Stimulated activated CD4-positive, alpha-beta T cell treated with anti-CD3 and anti-CD28 coated beads, Interleukin-1b, Interleukin-23, amount 100 ng/mL, for 1 hour (primary cell): ENCODE measurements at regions not wholly inside any gene's neighbourhood (a gene's known extent, or its start where the extent isn't known, plus 50 kb on each side); places are given as distances from the start of the nearest gene placed in this dataset.
"Not testable (repeated sequence)": the region's sequence is repeated elsewhere in the genome, so short reads cannot be mapped to it uniquely, and the experiment has no call there.

Experiments used
- DNase-seq, 2 donors: peaks; one replicate each; pipeline ENCODE4 v3.0.0-alpha.2; 2020; ENCODE audit warnings: low read depth in 2 of 2

DNA sequence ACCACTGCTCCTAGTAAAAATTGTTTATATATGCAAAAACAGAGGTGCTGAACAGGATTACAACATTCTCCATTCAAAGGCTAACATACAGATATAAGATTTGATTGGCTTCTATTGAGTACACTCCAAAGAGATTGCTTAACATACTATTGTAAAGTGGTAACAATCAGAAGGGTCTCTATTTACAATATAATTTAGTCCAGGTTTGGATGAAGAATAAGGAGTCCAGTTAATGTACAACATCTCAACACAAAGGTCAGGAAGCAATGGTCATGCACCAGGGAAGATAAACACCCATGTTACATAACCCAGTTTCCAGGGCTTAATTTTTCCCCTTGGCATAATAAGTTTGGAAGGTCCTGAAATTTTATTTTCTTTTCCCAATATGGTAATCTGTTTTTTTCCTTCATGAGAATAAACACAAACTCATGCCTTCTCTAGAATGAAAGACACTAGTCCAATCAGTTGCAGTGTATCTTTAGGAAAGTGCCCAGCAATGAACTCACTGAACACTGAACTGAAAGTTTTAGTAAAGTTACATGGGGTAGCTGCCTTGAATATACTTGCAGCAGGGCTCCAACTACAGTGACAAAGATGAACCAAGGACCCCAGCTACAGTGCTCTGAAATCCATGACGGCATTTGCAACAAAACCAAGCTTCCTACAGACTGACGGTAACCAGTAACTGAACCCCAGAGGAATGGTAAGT, 255.3 kb upstream of the GJE1 start:
- no peak for DNase-seq

DNA sequence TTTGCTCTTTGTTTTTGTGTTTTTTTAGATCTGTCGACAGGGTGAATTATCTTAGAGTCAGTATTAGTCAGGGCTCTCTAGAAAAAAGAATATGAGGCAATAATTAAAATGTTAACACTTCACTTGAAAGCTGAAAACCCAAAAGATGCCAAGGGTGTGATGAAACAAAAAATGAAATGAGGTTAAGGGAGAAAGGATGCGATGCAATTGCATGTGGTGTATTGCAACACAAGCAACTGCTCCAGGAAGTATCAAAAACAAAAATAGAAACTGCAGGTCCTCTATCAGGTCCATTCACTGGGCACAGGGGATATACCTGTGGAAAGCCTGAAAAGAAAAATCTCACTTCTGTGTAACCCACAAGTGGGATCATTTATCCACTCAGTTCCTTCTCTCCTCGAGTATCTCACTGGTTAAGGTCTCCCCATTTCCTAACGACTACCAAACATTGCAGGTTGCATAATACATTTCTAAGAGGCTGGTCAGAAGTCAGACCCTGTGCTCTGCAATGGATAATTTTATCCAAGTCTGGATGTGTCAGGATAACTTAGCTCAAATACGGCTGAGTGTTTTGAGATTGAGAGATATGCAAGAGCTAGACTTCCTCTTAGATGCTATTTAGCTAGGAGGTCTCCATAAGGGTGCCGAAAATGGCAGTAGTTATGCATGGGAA, 257.7 kb upstream of the GJE1 start:
- no peak for DNase-seq

DNA sequence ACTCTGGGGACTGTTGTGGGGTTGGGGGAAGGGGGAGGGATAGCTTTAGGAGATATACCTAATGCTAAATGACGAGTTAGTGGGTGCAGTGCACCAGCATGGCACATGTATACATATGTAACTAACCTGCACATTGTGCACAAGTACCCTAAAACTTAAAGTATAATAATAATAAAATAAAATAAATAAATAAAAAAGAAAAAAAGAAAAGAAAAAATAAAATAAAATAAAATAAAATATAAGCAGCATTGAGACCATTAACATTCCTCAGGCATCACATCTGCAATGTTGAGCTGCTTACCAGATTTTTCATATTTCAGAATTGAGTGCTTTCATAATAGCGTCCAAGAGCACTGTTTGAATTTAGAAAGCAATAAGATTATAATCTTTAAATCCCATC, 263.2 kb upstream of the GJE1 start:
- not testable (repeated sequence) for DNase-seq

DNA sequence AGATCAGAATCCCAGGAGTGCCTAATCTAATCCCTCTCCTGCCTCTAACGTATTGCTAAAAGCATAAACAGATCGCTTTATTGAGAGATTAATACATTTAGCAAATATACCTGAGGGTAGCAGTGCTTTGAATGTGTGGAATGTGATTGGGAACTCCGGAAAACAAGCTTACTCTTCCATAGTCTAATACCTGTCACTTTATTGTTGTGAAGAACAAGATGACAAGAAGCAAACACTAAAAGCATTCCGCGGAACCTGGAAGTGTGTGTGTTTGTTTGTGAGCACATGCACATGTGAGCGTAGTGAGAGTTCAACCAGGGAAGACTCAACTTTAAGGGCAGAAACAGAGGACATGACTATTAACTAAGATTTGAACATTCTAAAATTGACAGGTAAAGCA, 265.0 kb upstream of the GJE1 start:
- DNase-seq: no peak

DNA sequence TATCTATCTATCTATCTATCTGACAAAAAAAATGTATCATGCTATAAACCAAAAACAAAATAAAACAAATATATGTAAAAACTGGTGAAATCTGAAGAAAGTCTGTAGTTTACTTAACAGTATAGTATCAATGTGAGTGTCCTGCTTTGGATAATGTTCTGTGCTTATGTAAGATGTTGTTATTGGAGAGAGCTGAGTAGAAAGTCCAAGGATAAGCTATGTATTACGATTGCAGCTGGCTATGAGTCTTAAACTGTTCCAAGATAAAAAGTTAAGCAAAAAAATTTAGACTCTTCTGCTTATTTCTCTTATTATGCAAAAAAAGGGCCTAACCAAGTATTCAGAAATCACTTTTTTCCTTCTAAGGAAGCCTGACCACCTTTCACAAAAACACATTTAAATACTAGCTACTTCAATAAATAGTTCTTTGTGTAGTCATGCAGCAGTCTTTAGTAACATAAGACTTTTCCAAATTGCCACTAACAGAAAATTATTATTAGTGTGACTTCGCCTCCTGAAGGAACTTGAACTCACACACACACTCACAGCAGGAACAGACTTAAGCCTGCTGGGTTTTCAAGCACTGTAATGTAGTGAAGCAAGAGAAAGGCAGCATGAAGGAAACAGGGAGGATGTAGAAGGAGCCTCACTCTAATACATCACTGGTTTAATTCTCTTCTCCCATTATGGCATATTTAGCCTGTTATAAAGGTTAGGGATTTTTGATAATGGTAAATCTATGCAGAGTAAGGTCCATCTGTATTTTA, 265.8 kb upstream of the GJE1 start:
- no peak for DNase-seq

DNA sequence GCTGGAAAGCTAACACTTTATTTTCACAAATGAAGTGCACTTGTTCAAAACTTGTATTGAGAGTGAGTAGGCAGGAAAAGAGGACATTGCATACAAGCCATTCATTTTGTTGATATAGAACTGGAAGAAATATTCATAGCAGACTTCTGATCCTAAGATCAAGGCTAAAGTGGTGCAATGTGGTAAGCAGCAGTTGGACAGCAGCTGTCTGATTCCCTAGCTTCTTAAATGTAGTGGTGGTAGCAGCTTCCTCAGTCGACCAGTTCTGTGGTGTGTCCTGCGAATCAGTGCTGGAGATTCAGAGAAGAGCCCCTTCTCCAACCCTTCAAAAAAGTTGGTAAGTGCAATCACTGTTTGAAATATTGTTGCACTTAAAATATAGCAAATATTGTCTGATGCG, 281.7 kb upstream of the GJE1 start:
- no peak for DNase-seq

DNA sequence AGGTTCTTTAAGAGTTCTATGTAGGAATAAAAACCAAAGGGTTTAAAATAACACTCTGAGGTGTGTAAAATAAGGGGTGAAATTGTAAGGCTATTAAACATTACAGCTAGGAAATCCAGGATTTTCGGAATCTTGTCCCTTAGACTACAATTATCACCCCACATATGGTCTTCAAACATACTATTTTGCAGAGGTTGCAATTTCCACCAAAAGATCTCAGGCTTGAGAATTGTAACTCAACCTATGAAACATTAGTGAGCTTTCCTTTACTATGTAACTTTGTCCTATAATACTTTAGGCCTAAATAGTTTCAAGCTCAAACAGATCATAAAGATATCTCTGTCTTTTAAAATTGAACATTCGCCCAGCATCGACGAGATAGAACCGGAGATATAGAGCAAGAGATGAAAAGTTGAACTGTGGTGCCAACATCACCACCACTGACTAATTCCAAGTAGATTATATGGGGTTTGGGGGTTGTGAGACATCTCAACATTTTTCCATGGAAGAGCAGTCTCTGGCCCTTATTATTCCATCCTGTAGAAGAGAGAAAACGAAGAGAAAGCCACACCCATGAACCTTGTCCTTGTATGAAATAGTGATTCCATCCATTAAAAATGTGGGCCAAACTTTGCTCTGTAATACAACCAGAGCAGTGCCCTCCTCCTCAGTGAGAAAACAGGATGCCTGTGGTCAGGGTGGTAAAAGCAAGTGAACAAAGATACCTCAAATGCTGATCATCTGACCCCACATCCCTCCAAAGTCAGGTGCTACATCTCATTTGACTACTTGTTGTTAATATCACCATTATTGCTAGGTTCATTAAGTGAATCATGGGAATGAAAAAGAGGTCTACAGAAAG, 284.5 kb upstream of the GJE1 start:
- no peak for DNase-seq

DNA sequence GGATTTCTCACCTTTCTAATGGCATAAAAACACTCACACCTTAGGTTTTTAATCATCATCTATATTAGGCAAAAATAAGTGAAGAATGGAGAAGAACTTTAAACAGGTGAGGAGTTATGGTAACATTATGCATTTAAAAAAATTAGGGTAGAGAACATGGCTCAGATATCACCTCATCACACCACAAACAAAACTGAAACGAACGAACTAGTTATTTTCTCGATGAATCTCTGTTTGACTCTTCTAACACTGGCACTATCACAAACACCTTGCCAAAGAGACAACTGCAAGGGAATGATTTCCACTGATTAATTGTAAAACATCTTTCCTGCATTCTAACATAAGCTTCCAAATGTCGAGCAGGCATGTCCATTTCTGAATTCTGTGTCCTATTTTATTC, 286.1 kb upstream of the GJE1 start:
- no peak for DNase-seq

DNA sequence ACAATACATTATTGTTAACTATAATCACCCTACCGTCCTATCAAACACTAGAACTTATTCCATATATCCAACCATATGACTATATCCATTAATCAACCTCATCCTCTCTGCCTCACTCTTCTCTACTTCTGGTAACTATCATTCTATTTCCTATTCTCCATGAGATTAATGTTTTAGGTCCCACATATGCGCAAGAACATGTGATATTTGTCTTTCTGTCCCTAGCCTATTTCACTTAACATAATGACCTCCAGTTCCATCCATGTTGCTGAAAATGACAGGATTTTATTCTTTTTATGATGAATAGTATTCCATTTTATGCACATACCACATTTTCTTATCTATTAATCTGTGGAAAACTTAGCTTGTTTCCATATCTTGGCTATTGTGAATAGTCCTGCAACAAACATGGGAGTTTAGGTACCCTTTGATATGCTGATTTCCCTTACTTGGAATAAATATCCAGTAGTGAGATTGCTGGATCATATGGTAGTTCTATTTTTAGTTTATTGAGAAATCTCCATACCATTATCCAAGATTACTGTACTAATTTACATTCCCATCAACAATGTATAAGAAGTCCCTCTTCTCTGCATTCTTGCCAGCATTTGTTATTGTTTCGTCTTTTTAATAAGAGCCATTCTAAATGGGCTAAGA, 289.4 kb upstream of the GJE1 start:
- DNase-seq: no peak

DNA sequence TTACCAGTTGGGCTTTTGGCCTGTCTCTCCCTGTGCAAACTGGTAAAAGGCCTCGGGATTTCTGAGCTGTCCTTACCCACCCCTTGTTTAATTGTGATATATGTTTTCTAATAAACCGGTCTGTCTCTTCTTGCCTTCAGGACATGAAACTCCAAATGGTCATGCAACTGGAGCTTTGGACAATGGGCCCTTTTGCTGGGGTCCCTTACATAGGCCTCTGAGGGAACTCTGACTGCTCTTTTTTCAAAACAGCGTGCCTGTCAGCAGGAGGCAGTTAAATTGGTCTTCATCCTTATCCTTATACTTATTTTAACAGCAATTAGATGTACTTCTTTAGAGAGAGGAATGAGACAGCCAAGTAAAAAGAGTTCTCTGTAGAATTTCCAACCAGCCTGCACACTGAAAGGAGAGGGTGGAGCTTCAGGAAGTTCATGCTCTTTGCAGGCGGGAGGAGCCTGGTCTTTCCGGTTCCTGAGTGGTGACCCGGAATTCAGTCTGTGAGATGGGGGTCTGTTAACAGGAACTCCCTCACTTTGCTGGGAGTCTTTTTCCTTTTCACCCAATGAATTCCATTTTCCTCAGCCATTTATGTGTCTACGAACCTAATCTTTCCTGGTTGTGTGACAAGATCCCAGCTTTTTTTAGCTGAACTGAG, 299.6 kb upstream of the GJE1 start:
- DNase-seq: no peak

DNA sequence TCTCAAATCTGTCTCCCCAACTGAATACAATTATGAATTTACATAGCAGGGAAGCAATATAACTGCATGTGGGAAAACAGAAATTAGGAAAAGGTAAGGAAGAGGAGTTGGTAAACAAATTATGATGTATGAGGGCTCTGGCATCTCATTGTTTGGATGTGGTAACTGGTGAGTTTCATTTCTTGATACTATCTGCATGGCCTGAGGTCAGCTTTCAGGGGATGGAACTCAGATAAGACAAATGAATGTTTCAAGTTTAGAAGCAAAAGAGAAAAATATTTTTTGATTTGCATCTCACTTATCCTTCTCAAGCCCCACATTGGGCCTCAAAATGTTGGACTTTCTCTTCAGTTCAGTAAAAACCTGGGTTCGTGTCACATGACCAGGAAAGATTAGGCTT, 302.2 kb upstream of the GJE1 start:
- DNase-seq: no peak

DNA sequence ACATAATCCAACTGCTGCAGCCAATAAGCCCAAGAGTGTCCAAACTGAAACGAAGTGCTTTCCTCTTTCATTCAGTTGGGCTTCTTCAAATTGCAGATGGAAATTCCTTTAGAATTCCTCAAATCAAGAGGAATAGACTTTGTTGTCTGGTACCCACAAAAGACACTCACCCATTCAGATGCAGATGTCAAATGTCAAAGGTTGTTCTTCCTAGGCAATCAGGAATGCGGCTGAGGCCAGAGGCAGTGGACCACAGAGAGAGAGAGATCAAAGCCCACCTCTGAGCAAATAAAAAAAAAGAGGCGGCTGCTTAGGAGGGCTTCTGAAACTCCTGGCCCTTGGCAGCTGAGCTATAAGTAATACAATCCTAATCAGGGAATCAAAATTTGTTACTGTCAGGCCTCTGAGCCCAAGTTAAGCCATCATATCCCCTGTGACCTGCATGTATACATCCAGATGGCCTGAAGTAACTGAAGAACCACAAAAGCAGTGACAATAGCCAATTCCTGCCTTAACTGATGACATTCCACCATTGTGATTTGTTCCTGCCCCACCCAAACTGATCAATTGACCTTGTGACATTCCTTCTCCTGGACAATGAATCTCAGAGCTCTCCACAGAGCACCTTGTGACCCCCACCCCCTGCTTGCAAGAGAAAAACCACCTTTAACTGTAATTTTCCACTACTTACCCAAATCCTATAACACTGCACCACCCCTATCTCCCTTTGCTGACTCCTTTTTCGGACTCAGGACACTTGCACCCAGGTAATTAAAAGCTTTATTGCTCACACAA, 303.0 kb upstream of the GJE1 start:
- DNase-seq: no peak

DNA sequence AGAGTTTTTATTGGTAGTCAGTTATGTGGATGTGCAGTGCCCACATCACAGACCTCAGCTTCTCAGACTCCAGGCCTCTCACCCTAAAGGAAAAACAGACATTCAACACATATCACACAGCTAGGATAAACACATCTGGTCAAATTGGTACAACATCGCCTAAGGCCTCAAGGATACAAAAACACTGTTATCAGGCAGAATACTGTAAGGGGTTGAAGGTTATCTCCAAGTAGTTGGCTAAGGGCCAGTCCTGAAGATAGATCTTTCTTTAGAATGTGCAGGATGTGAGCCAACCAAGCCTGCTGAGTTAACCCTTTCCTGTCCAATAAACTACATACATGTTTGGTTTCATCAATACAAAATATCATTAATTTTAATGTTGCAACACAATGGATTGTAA, 308.4 kb upstream of the GJE1 start:
- no peak for DNase-seq

DNA sequence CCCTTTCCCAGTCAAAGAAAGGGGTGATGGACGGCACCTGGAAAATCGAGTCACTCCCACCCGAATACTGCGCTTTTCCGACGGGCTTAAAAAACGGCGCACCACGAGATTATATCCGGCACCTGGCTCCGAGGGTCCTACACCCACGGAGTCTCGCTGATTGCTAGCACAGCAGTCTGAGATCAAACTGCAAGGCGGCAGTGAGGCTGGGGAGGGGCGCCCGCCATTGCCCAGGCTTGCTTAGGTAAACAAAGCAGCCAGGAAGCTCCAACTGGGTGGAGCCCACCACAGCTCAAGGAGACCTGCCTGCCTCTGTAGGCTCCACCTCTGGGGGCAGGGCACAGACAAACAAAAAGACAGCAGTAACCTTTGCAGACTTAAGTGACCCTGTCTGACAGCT, 317.7 kb upstream of the GJE1 start:
- not testable (repeated sequence) for DNase-seq

DNA sequence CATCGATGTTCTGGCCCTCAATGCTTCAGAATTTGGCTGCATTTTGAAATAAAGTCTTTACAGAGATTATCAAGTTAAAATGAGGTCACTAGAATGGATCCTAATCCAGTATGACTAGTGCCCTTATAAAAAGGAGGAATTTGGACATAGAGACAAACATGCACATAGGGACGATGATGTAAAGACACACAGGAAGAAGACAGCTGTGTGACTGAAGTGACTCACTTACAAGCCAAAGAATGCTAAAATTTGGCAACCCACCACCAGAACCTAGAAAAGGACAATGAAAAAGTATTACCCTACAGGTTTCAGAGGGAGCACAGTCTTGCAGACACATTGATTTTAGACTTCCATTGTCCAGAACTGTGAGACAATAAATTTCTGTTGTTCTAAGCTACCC, 322.8 kb upstream of the GJE1 start:
- DNase-seq: no peak

DNA sequence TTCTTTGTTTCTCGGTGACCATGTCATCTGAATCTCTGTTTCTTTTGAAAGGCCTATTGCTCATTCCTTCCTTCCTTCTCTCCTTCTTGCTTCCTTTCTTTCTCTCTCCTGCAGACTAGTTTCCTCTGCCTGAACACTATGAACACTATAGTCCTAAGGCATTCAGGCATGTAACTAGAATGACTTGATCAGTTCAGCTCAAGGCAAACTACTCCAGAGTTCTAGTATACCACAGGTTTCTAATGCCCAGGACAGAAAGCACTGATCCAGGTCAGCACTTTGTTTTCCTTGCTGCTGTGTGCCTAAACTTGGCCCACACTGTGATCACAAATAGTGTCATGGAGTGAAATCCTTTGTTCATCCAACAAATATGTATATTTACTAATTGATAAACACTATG, 324.1 kb upstream of the GJE1 start:
- no peak for DNase-seq

DNA sequence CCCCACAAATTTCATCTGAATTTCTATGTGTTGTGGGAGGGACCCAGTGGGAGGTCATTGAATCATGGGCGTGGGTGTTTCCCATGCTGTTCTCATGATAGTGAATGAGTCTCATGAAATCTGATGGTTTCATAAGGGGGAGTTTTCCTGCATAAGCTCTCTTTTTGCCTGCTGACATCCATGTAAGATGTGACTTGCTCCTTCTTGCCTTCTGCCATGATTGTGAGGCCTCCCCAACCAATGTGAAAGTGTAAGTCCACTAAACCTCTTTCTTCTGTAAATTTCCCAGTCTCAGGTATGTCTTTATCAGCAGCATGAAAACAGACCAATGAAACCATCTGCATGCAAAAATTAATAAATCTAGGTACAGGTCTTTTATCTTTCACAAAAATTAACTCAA, 331.8 kb upstream of the GJE1 start:
- not testable (repeated sequence) for DNase-seq

DNA sequence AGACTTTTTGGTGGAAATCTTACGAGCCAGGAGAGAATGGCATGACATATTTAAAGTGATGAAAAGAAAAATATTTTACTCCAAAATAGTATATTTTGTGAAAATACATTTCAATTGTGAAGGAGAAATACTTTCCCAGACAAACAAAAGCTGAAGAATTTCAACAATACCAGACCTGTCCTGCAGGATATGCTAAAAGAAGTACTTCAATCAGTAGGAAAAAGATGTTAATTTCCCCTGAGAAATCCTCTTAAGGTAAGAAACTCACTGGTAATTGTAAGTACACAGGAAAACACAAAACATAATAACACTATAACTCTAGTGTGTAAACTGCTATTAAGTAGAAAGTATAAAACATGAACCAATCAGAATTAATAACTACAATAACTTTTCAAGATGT, 341.8 kb upstream of the GJE1 start:
- no peak for DNase-seq

DNA sequence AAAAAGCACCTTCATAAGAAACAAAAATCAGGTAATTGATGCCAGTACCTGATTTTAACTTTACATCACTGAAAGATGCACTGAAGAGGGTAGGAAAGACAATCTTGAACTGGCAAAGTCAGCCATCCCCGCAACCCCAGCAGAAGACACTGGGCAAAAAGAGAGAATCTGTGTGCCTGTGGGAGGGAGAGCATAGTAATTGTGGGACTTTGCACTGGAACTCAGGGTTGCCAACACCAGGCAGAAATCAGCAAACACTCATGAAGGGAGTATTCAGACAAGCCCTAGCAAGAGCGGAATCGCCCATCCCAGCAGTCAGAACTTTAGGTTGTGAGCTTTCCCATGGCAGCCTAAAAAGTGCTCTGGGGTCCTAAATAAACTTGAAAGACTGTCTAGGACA, 344.6 kb upstream of the GJE1 start:
- no peak for DNase-seq

DNA sequence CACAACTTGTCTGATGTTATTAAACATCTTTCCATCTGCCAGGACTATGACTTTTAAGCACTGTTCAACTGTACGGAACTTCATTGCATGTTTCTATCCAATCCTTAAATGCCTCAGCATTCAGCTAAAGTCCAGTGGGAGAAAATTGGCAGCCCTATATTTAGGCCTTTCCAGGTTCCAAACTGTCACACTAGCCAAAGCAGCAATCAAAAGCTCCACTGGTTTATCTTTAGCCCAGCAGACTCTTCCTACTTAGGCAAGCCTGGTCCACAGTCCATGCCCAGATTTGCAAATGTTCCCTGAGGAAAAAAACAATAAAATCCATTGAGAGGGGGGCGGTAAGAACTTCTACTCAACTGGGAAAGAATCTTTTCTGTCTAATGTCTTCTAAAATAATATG, 349.1 kb upstream of the GJE1 start:
- DNase-seq: no peak
